OCI-LY7 (cell line): ENCODE measurements at regions not wholly inside any gene's neighbourhood (a gene's known extent, or its start where the extent isn't known, plus 50 kb on each side); places are given as distances from the start of the nearest gene placed in this dataset.

Experiments used
- BruUV-seq: library from RNA; stranded (reverse); fragments of 400-500 nt; replicated peaks from 2 replicates; lab custom pipeline; 2021; lab: Mats Ljungman, UMichigan
- CTCF ChIA-PET: fragments of 300-600 bp; sonication (Branson Sonifier 250); formaldehyde crosslinking; loops from one replicate; lab custom pipeline; 2022; ENCODE audit warnings: antibody characterized with exemption; ENCODE audit not compliant: unreplicated experiment; lab: Charles Lee
- POLR2A ChIA-PET: fragments of 300-600 bp; sonication (Branson Sonifier 250); formaldehyde crosslinking; loops from one replicate; lab custom pipeline; 2022; ENCODE audit warnings: antibody characterized with exemption; lab: Charles Lee
- DNase-seq: peaks from one replicate; pipeline ENCODE4 v3.0.0-alpha.2; 2015; ENCODE audit warnings: low spot score
- H2AFZ ChIP-seq: fragments of 200-600 bp; sonication (generic), shearing (Covaris generic); 2 replicates; pipeline ENCODE4 v1.6.1; 2014; ENCODE audit warnings: mild to moderate bottlenecking, antibody characterized with exemption, low read length, moderate library complexity
- H3K27ac ChIP-seq: fragments of 200-600 bp; sonication (generic); 2 replicates; pipeline ENCODE4 v1.5.1; 2014; ENCODE audit warnings: mixed run types, low read depth, mild to moderate bottlenecking, moderate library complexity, low read length, inconsistent platforms; ENCODE audit not compliant: poor library complexity, severe bottlenecking
- H3K36me3 ChIP-seq: fragments of 200-600 bp; sonication (generic); 2 replicates; pipeline ENCODE4 v1.6.1; 2014; ENCODE audit warnings: mild to moderate bottlenecking, antibody characterized with exemption, low read length, moderate library complexity, mixed read lengths; ENCODE audit not compliant: insufficient read depth
- H3K4me1 ChIP-seq: fragments of 200-600 bp; sonication (generic); 2 replicates; pipeline ENCODE4 v1.5.1; 2014; ENCODE audit warnings: mild to moderate bottlenecking, low read length; ENCODE audit not compliant: insufficient read depth, poor library complexity, severe bottlenecking
- H3K4me2 ChIP-seq: fragments of 200-600 bp; sonication (generic); 2 replicates; pipeline ENCODE4 v1.6.1; 2014; ENCODE audit warnings: mild to moderate bottlenecking, low read length
- H3K4me3 ChIP-seq: fragments of 200-600 bp; sonication (generic); 2 replicates; pipeline ENCODE4 v1.5.1; 2014; ENCODE audit warnings: mild to moderate bottlenecking, low read depth, low read length; ENCODE audit not compliant: poor library complexity, severe bottlenecking
- H3K79me2 ChIP-seq: fragments of 200-600 bp; sonication (generic); 2 replicates; pipeline ENCODE4 v1.6.1; 2016; ENCODE audit warnings: low read depth, mild to moderate bottlenecking, low read length, moderate library complexity, mixed read lengths; ENCODE audit not compliant: insufficient read depth
- H3K9me2 ChIP-seq: fragments of 200-600 bp; sonication (generic); 2 replicates; pipeline ENCODE4 v1.6.1; 2016; ENCODE audit warnings: mild to moderate bottlenecking, low read length, mixed read lengths; ENCODE audit not compliant: insufficient read depth
- H3K9me3 ChIP-seq: fragments of 200-600 bp; sonication (generic); 2 replicates; pipeline ENCODE4 v1.6.1; 2014; ENCODE audit warnings: mild to moderate bottlenecking, mixed run types, low read length, mixed read lengths
- H4K20me1 ChIP-seq: fragments of 200-600 bp; sonication (generic); 2 replicates; pipeline ENCODE4 v1.6.1; 2014; ENCODE audit warnings: mild to moderate bottlenecking, antibody characterized with exemption, low read length, moderate library complexity, mixed read lengths; ENCODE audit not compliant: insufficient read depth
- CTCF ChIP-seq: fragments of 200-600 bp; sonication (generic); conservative IDR thresholded peaks from 2 replicates; pipeline ENCODE4 v1.5.1; 2014; ENCODE audit warnings: mild to moderate bottlenecking, antibody characterized with exemption, low read length, moderate library complexity, mixed read lengths
- EZH2phosphoT487 ChIP-seq: fragments of 200-600 bp; sonication (generic); IDR thresholded peaks from 2 replicates; pipeline ENCODE4 v1.6.1; 2018; ENCODE audit warnings: low read depth, borderline replicate concordance, mild to moderate bottlenecking, mixed run types, antibody characterized with exemption, low read length, moderate library complexity, mixed read lengths
- intact Hi-C: fragments of 100-400 bp; cut with micrococcal nuclease; formaldehyde crosslinking; loops from one replicate; pipeline ENCODE4 v1.10.0; 2022; ENCODE audit not compliant: unreplicated experiment

- intact Hi-C loops, result no loop called here
- Histone ChIP-seq H3K27ac (no peak overlapping the region), H3K36me3 (no peaks in the 10 kb centered on the region), H2AFZ (no peak overlapping the region), H3K4me2 (no peak overlapping the region), H3K79me2 (no peaks in the 10 kb centered on the region), H3K4me3 (no peak overlapping the region), H3K9me3 (no peaks in the 10 kb centered on the region), H4K20me1 (no peaks in the 10 kb centered on the region), H3K4me1 (no peaks in the 10 kb centered on the region), H3K9me2 (no peaks in the 10 kb centered on the region)
- DNase-seq, result no peak
- BruUV-seq, result no TSS peak
- TF ChIP-seq EZH2phosphoT487 (no peak), CTCF (no peak)
- POLR2A ChIA-PET, result no interaction called here
- CTCF ChIA-PET, result no interaction called here
Measured at GRCh38 chrX:104488811-104489210, 77.2 kb upstream of the IL1RAPL2 start.

DNA sequence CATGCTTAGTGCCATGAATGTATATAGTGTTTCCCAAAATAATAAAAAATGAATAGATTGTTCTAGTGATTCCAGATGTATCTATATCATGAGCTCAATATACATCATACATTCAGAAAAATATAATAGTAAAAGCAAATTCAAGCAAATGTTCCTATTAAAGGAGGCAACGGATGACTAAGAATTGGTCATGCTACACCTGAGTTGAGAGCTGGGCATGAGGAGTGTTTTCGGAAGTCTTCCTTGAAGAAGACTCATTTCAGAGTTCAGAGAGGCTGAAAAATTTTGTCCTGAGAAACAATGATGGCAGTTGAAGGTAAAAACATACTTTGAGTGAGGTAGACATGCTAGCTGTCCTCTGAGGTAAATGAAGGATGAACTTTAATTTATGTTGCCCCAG, 79.3 kb upstream of the IL1RAPL2 start:
- ChIA-PET CTCF (no interaction called here), POLR2A (no interaction called here)
- no peaks in the 10 kb centered on the region for H3K36me3 ChIP-seq
- no peaks in the 10 kb centered on the region for H3K9me3 ChIP-seq
- BruUV-seq, result no TSS peak
- no peak for TF ChIP-seq EZH2phosphoT487
- TF ChIP-seq CTCF, result no peak
- no peaks in the 10 kb centered on the region for H3K9me2 ChIP-seq
- no peak overlapping the region for H3K4me2 ChIP-seq
- H3K4me3 ChIP-seq, result no peak overlapping the region
- H2AFZ ChIP-seq, result no peak overlapping the region
- intact Hi-C loops, result no loop called here
- H3K4me1 ChIP-seq, result no peaks in the 10 kb centered on the region
- H4K20me1 ChIP-seq, result no peaks in the 10 kb centered on the region
- H3K27ac ChIP-seq, result no peak overlapping the region
- no peak for DNase-seq
- H3K79me2 ChIP-seq, result no peaks in the 10 kb centered on the region

- ChIA-PET POLR2A (no interaction called here), CTCF (no interaction called here)
- Histone ChIP-seq H3K4me3 (no peak overlapping the region), H3K36me3 (no peaks in the 10 kb centered on the region), H3K27ac (no peak overlapping the region), H3K9me2 (no peaks in the 10 kb centered on the region), H2AFZ (no peak overlapping the region), H3K9me3 (no peaks in the 10 kb centered on the region), H4K20me1 (no peaks in the 10 kb centered on the region), H3K4me2 (no peak overlapping the region), H3K79me2 (no peaks in the 10 kb centered on the region), H3K4me1 (no peaks in the 10 kb centered on the region)
- BruUV-seq, result no TSS peak
- no peak for TF ChIP-seq EZH2phosphoT487
- TF ChIP-seq CTCF, result peak; percentile 65
- DNase-seq, result peak; percentile 1
- intact Hi-C loops, result no loop called here
Measured at GRCh38 chrX:104482757-104483156, 83.2 kb upstream of the IL1RAPL2 start.
